ENCODE measurements at regions not wholly inside any gene's neighbourhood (a gene's known extent, or its start where the extent isn't known, plus 50 kb on each side); places are given as distances from the start of the nearest gene placed in this dataset.

GRCh38 chr2:17190527-17190926 lies 327.7 kb downstream of the RAD51AP2 start:
- TF ChIP-seq CTCF (IDR thresholded peaks at IDR 0.05; ENCODE audit: low read depth, low read length): no peak
- no peak for DNase-seq (ENCODE audit: extremely low read depth, low read depth)

DNA sequence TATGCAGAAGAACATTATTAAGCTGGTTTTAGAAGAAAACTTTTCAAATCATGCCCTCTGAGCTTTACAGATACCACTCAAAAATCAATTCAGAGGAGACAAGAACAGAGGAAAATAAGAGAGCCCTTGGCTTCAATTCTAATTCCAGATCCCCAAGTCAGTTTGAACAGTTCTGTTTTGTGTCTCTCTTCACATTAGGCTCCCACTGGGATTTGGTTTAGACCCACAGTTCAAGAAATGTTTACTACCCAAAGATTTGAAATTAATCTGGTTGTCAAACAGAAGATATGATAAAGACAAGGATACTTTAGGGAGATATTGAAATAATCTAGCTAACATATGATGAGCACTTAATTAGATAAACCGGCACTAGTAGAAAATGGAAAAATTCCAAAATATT lies 329.5 kb downstream of the RAD51AP2 start:
- DNase-seq (ENCODE audit: extremely low read depth, low read depth): no peak
- no peak for TF ChIP-seq CTCF (IDR thresholded peaks at IDR 0.05; ENCODE audit: low read depth, low read length)

DNA sequence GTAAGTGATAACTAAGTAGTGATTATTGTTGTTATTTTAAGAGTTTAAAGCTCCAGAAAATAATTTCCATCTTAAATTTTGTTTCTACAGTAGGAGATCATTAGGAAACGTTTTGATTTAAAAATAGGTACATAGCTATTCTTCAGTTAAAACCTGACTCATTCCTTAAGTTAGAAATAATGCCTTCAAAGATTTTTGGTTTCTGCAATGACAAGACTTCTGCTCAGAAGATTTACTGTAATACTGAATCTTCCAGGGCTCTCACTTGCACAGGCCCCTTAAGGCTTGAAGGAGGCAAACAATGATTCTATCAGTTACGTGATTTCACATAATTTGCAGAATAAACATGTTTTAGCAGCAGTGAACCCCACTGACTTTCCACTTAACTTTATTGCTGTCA lies 333.7 kb downstream of the RAD51AP2 start:
- no peak for TF ChIP-seq CTCF (IDR thresholded peaks at IDR 0.05; ENCODE audit: low read depth, low read length)

GRCh38 chr2:17182399-17182798 lies 335.8 kb downstream of the RAD51AP2 start:
- no peak for DNase-seq (ENCODE audit: extremely low read depth, low read depth)
- no peak for TF ChIP-seq CTCF (IDR thresholded peaks at IDR 0.05; ENCODE audit: low read depth, low read length)

More for the DNA sequence above, 333.7 kb downstream of the RAD51AP2 start:
- DNase-seq (ENCODE audit: extremely low read depth, low read depth): no peak

GRCh38 chr2:17181051-17181752 lies 337.0 kb downstream of the RAD51AP2 start:
- no peak for DNase-seq (ENCODE audit: extremely low read depth, low read depth)
- TF ChIP-seq CTCF (IDR thresholded peaks at IDR 0.05; ENCODE audit: low read depth, low read length): no peak

- DNase-seq (ENCODE audit: extremely low read depth, low read depth): no peak
- TF ChIP-seq CTCF (IDR thresholded peaks at IDR 0.05; ENCODE audit: low read depth, low read length): no peak
These were observed 339.0 kb downstream of the RAD51AP2 start for GRCh38 chr2:17179145-17179808.

GRCh38 chr2:17177088-17177487 lies 341.2 kb downstream of the RAD51AP2 start:
- no peak for TF ChIP-seq CTCF (IDR thresholded peaks at IDR 0.05; ENCODE audit: low read depth, low read length)
- DNase-seq (ENCODE audit: extremely low read depth, low read depth): no peak

Measured in AG09319 (cell line).